ENCODE measurements at regions not wholly inside any gene's neighbourhood (a gene's known extent, or its start where the extent isn't known, plus 50 kb on each side); places are given as distances from the start of the nearest gene placed in this dataset.

DNA sequence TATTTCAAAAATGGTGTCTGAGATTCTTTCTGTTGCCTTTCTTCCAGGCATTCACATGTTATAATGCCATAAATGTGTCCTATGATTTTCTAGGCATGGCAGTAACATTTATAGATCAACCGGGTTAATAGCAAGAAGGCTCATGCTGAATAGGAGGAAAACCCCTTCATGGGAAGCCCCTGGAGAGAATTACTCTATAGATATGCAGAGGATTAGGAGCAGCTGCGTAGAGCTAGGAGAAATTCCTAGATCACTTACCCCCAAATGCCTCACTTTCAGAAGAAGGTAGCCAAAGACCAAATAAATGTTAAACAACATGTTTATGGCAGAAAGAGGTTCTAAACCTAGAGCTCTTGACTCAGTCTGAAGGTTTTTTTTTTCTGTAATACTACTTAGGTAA lies 153.4 kb upstream of the CTNNA2 start:
- intact Hi-C loops (cut with micrococcal nuclease), result no loop called here

DNA sequence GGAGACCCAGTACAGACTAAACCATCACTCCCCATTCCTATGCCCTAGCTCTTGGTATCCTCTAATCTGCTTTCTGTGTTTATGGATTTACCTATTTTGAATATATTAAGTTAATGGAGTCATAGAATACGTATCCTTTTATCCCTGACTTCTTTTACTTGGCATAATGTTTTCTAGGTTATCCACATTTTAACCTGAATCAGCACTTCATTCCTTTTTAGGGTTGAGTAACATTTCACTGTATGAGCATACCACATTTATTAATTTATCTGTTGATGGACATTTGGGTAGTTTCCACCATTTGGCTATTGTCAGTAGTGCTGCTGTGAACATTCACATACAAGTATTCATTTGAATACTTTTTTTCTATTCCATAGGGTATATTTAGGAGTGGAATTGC lies 157.3 kb upstream of the CTNNA2 start:
- intact Hi-C loops (cut with micrococcal nuclease), result no loop called here

- intact Hi-C loops (cut with micrococcal nuclease), result no loop called here
Observed at GRCh38 chr2:79327460-79327859, 167.9 kb upstream of the REG3A start.

DNA sequence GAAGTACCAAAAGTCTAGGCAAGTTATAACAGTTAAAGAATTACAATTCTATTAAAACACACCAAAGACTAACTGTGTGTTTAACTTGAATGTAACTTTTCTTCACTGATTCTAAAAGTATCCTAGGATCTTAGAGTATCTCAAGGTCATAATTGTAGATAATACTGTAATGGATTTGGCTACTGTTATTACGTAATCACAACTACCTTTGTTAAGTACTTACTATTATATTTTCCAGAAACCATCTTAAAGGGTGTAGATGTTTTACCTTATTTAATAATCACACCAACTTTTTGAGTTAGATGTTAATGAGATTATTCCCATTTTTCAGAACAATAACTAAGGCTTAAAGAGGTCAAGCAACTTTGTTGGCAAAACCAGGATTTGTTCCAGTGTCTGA lies 161.3 kb upstream of the REG3A start:
- intact Hi-C loops (cut with micrococcal nuclease), result no loop called here

GRCh38 chr2:79294994-79295393 lies 135.4 kb upstream of the REG3A start:
- intact Hi-C loops (cut with micrococcal nuclease), result no loop called here

DNA sequence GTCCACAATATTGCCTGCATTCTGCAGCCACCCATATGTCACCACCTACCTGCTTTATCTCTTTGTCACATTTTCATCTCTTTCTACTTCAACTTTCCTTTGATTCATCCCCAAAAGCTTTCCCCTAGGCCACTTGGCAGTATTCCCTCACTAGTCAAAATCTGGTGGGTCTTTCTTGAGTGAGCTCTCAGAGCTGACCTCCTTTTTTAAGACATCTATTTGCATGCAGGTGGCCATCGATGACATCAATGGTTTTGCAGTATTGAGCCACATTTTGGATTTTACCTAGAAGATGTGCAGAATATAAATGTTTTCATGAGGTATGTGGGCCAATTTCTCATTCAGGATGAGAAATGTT lies 133.4 kb upstream of the REG3A start:
- intact Hi-C loops (cut with micrococcal nuclease), result no loop called here

DNA sequence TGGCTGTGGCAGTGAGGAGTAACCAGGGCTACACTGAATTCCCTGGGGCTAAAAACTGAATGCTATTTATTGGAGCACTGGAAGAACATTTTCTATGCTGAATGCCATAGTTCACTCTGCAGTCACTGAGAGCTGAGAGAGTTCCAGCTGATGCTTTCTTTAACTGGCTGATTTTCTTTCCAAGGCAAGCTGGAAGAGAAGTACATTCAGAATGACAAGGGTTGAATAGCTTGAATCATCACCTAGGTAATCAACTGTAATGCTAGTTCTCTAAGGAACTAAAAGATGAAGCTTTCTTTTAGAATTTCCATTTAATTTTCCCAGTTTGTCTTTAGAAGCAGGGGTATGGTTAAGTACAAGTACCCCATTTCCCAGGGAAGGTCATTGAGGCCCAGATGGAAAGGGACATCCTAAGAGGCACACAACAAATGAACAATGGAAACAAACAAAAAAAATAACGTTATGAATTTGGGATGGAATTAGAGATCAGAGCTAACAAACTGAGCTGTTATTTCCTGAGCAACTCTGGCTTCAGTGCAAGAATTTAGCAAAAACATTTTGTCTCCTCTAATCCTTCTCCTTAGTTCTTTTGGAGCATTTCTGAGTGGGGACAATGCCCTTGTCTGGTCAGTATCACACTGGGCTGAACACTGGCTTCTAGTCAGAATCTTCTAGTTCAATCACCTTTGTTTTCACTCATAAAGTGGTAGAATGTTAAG lies 132.8 kb upstream of the REG3A start:
- intact Hi-C loops (cut with micrococcal nuclease), result no loop called here

DNA sequence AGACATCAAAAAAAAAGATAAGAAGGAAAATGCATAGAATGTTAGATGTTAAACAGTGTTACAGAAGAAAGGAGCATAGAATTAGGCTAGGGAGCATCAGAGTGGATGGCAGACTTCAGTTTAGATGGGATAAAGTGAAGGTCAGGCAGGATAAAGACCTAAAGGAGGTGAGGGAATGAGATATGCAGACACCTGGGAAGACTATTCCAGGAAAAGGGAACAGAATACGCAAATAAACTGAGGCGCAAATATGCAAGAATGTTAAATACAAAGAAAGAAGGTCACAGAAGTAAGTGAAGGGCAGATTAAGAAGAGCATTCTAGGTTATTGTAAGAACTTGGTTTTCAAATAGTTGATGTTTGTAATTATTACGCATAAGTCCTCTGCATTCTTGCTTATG lies 116.3 kb upstream of the REG3A start:
- intact Hi-C loops (cut with micrococcal nuclease), result no loop called here

GRCh38 chr2:79275197-79275596 lies 115.6 kb upstream of the REG3A start:
- intact Hi-C loops (cut with micrococcal nuclease), result no loop called here

GRCh38 chr2:79272616-79273015 lies 113.1 kb upstream of the REG3A start:
- intact Hi-C loops (cut with micrococcal nuclease), result no loop called here

DNA sequence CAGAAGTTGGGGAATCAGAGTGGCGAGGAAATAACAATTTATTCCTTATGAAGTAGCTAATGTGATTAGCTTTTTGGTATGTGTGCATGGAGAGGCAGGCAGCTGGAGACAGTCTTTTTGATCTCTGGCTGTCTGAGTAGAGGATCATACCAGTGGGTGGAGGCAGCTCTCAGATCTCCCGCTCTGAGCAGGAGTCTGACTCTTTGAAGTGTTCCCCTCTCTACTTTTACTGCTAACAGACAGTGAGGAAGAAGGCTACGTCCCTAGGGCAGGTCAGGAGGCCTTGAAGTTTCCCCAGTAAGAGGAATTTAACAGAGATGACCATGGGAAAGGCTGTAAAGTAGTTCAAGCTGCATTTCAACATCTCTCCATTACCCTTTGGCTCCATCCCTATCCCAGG lies 111.9 kb upstream of the REG3A start:
- intact Hi-C loops (cut with micrococcal nuclease), result no loop called here

GRCh38 chr2:79260848-79261247 lies 101.3 kb upstream of the REG3A start:
- intact Hi-C loops (cut with micrococcal nuclease), result no loop called here

- intact Hi-C loops (cut with micrococcal nuclease), result no loop called here
Observed at GRCh38 chr2:79259959-79260358, 100.4 kb upstream of the REG3A start.

DNA sequence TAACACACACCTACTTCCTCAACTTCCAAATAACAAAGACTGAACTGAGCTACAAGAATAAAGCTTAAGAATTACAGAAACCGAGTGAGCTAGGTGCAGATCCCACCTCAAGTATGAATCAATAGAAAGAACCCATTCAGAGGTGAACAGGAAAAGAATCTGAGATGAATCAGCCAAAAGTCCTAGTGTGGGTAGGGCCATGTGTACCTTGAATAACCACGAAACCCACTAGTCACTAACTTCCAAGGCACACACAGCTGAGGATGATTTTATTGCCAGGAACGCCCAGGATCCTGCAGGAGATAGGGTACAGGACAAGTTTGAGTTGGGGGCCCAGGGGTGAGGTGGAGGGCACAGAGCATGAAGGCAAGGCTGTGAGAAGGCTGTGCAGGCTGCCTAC lies 99.7 kb upstream of the REG3A start:
- intact Hi-C loops (cut with micrococcal nuclease), result no loop called here

GRCh38 chr2:79253243-79253774 lies 93.8 kb upstream of the REG3A start:
- intact Hi-C loops (cut with micrococcal nuclease), result no loop called here

DNA sequence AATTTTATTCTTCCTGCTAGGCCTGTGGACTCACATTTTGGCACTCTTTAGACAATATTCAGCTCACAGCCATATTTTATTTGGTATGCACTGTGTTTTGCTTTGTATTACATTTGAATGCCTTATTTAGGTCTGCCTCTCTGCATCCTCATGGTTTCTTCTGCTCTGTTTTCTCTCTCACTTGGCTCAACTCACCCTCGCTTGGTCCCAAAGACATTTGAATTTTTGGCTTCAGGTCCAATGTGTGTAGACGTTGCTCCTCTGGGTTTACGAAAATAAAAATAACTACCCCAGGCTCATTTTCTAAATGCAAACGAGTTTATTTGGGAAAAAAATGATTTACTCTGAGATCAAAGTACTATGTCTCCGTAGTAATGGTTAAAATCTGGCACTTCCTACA lies 91.1 kb upstream of the REG3A start:
- intact Hi-C loops (cut with micrococcal nuclease), result no loop called here

DNA sequence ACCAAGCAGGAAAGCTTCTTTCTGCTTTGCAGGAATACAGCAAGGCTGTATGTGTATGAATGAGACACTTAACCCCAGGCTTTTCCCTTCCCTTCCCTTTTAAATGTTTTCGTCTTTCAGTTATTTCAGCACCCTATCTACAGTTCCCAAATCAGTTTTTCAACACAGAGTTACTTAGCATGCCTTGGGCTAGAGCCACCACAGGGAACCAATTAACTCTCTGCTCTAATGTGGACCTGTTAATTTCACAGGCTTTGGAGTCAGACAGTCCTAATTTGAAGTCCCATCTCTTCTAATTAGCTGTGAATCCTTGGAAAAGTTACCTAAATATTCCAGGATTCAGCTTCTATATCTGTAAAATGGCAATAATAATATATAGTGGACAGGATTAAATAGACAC lies 89.2 kb upstream of the REG3A start:
- intact Hi-C loops (cut with micrococcal nuclease), result no loop called here

GRCh38 chr2:79235135-79235534 lies 75.6 kb upstream of the REG3A start:
- intact Hi-C loops (cut with micrococcal nuclease), result no loop called here

DNA sequence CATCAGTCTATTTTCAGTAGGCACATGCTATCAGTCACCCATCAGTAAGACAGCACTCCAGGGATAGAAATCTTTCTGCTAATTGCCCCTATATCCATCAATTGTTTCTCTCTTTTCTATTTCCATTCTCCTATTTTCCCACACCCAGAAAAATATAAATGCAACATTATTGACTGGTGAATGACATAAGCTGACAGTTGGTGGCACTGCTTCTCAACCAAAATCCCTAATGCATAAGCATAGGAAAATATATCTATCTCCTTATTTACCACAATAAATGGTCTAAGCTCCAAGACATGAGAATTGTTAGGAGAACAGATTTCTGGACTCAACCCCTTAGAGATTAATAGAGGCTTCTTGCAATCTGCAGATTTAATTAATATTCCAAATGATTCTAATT lies 64.0 kb upstream of the REG3A start:
- intact Hi-C loops (cut with micrococcal nuclease), result loop anchor here (10.0 kb wide), 1 partner anchor 661 kb away; no protein-coding TSS in a partner anchor

- intact Hi-C loops (cut with micrococcal nuclease), result no loop called here
Observed at GRCh38 chr2:79219383-79219988, 59.9 kb upstream of the REG3A start.

DNA sequence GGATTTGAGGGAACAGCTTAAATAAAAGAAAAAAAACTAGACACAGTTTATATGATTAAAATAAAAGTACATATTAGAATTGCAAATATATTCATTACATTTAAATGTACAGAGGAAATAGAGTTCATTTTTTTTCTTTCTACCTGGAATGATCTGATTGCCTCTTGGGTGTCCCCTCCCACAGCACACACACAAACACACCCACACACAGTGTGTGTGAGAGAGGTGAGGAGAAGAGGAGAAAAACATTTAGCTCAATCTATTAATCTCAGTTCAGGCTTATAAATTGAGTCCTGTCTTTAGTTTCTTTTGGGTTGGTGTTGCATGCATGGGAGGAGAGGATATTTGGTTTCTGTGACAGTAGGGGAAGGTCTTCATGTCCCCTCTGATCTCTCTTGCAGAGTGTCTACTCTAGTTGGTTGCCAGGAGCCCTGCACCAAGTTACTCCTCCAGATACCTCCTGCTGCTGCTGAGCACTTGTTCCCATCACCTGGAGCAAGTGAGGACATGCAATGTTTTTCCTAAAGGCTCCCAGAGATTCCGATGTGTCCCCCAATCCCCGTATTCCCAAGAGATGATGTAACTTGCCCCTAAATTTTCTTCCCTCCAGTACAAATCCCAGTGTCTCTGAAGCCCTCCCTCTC lies 50.8 kb upstream of the REG3A start:
- intact Hi-C loops (cut with micrococcal nuclease), result no loop called here

Measured in T-helper 2 cell treated with Interferon-gamma antibody and Interleukin-4, amounts not matched to agents 100 ng/mL and 5 ng/mL, for 36 hours (primary cell).